ENCODE measurements at regions not wholly inside any gene's neighbourhood (a gene's known extent, or its start where the extent isn't known, plus 50 kb on each side); places are given as distances from the start of the nearest gene placed in this dataset.
A peak's percentile ranks its signal among the peaks of the same experiment; 100 is the strongest.
"Not testable (repeated sequence)": the region's sequence is repeated elsewhere in the genome, so short reads cannot be mapped to it uniquely, and the experiment has no call there.

DNA sequence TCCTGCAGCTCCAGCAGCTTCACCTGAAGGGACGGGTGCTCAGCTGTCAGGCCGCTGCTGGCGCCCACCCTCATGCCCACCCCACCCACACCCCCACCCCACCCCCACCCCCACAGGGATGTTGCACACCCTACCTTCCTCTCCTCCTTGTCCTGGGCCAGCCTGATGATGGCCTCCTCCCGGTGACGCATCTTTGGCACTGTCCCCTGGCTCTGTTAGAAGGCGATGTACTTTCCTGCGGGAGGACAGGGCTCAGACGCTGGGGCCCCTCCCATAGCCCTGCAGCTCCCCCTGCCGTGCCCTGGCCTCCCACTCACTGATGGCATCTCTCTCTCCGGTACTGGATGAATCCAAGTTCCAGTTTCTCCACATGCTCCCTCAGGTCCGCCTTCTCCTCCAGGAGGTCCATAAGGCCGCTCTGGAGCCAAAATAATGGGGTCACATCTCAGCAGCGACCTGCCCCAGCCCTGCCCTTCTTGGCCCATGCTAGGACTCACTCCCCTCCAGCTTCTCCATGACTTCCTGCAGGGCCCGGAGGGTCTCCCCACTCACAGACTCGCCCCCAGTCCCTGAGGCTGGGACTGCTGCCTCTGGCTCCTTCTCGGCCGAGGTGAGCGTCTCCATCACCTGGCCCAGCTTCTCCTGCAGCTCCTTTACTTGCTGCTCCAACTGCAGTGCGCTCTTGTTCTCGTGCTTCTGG, 55.2 kb downstream of the GOLGA8B start:
- DNase-seq (ENCODE audit: low spot score) = not testable (repeated sequence)

DNA sequence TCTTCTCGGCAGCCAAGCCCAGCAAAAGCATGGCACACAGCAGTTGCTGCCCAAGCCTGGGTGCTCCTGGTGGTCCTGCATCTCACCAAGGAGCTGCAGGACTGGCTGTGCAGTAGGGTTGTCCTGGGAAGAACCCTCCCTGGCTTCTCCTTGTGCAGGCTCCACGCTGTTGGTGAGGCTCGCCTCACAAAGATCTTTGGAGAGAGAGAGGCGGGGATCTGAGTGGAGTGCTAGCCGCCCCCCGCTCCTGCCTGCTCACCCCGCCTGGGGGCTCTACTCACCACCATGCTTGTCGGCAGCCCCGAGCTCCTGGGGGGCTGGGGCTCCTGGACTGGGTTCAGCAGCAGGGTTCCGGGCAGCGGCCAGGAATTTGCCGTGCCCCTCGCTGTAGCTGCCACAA, 55.8 kb downstream of the GOLGA8B start:
- not testable (repeated sequence) for DNase-seq (ENCODE audit: low spot score)

DNA sequence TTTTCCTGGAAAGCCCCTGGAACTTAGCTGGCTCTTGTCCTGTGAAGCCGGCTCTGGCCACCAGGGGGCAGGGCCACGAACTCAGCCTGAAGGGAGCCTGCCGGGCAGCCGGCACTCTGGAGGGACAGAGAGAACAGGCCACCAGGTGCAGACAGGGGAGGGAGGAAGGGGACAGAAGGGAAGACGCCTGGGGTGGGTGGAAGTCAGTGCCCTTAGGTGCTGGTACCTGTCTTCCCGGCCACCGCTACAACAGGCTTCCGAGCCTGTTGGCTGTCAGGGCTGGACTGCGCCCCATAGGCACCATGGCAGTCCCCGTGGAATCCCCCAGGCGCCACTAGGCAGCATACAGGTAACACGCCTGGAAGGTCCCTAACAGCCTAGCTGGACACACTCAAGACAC, 59.6 kb downstream of the GOLGA8B start:
- DNase-seq (ENCODE audit: low spot score) = not testable (repeated sequence)

DNA sequence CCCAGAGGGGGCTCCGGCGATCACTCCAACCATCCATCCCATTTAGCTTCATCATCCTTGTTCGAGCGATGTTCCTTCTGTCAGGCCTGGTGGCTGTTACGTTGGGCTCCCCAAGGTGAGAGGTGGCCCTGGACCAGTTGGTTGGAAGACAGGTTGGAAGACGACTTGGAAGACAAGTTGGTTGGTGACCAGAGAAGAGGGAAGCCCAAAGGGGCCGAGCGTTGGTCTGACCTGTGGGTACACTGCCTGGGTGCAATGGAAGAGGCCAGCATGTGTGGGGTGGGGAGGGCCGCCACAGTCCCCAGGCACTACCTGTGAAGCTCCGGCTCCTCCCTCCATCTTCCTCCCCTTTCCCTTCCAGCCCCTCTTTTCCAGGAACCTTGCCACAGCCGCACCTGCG, 60.9 kb downstream of the GOLGA8B start:
- DNase-seq (ENCODE audit: low spot score) = not testable (repeated sequence)

DNA sequence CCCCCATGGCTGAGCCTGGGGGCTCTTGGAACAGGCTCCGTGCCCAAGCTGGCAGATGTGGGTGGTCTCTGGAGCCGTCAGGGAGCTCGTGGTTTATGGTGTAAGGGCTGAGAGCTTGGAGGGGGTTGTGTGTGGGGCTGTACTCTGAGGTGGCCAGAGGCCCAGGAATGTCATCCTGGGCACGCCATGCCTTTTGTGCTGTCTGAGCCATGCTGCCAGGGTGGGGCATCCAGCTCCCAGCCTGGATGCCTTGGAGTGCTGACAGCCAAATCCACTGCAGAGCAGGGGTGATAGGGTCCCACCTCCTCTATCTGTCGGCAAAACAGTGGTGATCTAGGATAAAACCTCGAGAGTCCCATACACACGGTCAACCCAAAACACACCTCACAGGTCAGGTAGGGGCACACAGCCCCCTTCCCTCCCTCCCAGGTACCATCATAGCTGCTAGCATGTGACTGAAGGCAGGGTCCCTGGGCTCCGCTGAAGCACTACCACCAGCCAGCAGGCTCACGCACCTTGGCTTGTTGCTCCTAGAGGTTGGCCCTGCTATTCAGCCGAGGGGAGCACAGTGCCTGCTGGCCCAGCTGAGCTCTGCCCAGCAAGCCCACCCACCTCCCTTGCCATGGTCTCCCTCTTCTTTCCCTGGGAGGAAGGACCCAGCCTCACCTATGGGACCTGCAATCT, 61.5 kb downstream of the GOLGA8B start:
- not testable (repeated sequence) for DNase-seq (ENCODE audit: low spot score)

DNA sequence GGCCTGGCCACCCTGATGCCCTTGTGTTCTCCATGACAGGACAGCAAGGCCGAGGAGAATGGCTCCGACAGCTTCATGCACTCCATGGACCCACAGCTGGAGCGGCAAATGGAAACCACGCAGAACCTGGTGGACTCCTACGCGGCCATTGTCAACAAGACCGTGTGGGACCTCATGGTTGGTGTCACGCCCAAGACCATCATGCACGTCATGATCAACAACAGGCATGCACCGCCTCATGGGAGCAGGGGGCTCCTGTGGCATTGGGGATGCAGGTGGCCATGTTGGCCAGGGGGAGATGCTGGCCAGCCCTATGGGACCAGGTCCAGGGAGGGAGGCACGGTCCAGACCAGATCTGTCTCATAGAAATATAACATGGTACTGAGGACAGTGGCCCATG, 62.9 kb downstream of the GOLGA8B start:
- DNase-seq (ENCODE audit: low spot score) = no peak

DNA sequence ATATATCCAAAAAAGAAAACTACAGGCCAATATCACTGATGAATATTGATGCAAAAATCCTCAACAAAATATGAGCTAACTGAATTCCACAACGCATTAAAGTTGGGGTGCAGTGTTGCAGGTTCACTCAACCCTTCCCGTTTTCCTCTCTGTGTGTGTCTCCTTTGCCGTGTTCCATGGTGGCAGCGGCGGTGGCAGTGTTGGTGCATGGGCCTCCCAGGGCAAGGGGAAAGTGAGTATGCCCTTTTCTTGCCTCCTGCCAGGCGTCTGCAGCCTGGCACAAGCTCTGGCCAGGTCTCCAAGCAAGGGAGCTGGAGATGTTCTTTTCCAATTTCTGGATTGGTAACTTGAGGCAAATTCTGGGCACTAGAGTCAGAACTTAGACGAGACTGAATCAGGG, 63.4 kb downstream of the GOLGA8B start:
- not testable (repeated sequence) for DNase-seq (ENCODE audit: low spot score)

DNA sequence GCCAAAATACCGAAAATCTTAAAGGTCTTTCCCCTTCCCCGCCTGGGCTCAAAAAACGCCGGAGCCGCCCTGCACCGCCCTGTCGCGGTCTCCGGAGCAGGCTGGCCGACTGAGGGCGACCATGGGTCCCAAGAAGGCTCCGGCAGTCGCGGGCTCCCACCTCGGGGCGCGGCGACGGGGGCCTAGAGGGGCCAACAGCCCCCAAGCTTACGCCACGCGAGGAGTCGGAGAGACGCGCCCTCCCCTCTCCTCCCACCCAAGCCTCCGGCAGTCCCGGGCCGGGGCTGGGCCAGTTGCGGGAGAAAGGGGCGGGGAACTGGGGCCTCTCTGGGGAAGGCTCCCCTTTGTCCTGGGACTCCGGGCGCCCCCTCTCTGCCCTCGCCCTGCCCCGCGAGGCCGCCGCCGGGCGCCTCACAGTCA, 69.2 kb downstream of the GOLGA8B start:
- DNase-seq (ENCODE audit: low spot score) = peak; percentile 18

DNA sequence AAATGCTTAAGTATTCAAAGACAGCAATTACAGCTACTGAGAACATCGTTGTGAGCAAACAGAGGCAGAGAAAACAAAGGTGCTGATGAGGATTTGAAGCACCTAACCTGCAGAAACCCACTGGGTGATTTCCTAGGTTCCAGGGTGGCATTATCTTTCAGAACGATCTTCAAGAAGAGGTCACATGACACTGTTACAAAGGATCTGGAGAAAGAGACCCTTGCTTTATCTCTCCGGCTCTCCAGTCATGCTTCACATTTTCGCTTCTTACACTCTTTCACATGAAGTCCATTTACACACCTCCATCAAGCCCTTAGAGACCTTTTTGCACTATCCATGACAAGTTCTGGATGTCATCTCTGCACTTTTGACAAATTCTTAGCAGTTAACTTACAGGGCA, 70.8 kb downstream of the GOLGA8B start:
- no peak for DNase-seq (ENCODE audit: low spot score)

DNA sequence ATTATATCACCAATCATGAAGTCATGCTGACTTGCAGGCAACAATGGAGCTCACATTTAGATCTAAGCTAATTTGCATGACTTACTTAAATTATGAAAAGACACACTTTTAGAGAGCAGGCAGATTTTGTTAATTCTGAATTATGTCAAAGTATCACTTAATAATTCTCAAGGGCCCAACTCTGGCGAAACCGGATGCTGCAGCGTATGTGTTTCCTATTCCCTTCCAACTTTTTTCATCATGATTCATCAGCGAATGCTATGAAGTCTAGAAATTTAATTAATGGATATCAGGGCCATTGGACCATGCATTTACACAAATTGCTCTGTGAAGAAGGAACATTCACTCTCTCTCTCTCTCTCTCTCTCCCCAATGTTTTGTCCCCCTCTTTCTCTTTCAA, 63.5 kb upstream of the GOLGA8A start:
- DNase-seq (ENCODE audit: low spot score) = no peak

DNA sequence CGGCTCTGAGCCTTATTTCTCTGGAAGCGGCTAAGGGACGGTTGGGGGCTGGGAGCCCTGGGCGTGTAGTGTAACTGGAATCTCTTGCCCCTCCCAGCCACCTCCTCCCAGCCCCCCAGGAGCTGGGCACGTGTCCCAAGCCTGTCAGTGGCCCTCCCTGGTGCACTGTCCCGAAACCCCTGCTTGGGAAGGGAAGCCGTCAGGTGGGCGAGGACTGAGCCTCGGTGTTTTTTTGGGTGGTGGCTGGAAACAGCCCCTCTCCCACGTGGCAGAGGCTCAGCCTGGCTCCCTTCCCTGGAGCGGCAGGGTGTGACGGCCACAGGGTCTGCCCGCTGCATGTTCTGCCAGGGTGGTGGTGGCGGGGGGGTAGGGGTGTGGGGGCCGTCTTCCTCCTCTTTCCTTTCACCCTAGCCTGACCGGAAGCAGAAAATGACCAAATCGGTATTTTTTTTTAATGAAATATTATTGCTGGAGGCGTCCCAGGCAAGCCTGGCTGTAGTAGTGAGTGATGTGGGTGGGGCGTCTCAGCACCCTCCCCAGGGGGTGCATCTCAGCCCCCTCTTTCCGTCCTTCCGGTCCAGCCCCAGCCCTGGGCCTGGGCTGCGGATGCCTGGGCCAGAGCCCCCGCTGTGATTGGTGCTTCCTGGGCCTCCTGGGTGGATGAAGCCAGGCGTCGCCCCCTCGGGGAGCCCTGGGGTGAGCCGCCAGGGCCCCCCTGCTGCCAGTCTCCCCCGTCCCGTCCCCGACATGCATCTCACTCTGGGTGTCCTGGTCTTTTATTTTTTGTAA, 58.8 kb upstream of the GOLGA8A start:
- DNase-seq (ENCODE audit: low spot score) = no peak

DNA sequence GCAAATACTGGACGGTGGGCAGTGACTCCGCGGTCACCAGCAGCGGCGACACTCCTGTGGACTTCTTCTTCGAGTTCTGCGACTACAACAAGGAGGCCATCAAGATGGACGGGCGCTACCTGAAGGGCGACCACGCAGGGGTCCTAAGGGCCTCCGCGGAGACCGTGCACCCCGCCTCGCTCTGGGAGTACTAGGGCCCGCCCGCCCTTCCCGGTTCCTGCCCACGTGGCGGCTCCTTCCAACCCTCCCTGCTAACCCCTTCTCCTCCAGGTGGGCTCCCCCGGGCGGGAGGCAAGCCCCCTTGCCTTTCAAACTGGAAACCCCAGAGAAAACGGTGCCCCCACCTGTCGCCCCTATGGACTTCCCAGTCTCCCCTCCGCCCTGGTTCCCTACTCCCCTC, 58.1 kb upstream of the GOLGA8A start:
- DNase-seq (ENCODE audit: low spot score) = not testable (repeated sequence)

DNA sequence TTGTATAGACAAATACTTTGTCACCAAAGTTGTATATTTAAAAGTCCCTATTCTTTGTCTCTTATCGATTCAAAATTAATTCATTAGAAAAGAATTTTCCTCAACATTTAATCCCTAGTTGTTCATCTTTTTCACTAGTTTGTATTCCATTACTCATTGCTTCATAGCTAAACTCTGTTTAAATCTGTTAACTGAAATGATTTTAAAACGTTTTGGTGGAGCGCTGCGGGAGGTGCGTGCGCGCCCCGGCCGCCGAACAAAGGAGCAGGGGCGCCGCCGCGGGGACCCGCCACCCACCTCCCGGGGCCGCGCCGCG, 56.4 kb upstream of the GOLGA8A start:
- no peak for DNase-seq (ENCODE audit: low spot score)

DNA sequence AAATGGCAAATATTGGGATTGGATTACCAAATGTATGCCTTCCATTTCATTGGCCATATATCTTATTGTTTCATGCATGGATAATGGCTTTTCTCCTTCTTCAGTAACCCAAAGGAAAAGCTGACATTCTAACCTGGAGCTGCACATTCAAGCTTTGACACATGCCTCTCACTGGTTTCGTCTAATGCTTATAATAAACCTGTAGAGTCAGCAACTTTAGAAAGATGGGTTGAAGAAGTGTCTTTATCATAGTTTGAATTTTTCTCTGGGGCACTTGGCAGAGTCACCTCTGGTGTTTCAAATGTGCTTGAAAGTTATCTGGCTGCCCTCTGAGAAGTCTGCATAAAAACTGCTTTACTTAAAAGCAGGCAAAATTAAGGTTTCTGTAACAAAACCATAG, 55.4 kb upstream of the GOLGA8A start:
- DNase-seq (ENCODE audit: low spot score) = no peak

DNA sequence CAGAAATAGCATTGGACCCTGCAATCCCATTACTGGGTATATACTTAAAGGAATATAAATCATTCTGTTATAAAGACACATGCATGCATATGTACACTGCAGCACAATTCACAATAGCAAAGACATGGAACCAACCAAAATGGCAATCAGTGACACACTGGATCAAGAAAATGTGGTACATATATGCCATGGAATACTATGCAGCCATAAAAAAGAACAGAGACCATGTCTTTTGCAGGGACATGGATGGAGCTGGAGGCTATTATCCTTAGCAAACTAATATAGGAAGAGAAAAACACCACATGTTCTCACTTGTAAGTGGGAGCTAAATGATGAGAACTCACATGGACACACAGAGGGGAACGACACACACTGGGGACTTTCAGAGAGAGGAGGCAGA, 53.9 kb upstream of the GOLGA8A start:
- not testable (repeated sequence) for DNase-seq (ENCODE audit: low spot score)

DNA sequence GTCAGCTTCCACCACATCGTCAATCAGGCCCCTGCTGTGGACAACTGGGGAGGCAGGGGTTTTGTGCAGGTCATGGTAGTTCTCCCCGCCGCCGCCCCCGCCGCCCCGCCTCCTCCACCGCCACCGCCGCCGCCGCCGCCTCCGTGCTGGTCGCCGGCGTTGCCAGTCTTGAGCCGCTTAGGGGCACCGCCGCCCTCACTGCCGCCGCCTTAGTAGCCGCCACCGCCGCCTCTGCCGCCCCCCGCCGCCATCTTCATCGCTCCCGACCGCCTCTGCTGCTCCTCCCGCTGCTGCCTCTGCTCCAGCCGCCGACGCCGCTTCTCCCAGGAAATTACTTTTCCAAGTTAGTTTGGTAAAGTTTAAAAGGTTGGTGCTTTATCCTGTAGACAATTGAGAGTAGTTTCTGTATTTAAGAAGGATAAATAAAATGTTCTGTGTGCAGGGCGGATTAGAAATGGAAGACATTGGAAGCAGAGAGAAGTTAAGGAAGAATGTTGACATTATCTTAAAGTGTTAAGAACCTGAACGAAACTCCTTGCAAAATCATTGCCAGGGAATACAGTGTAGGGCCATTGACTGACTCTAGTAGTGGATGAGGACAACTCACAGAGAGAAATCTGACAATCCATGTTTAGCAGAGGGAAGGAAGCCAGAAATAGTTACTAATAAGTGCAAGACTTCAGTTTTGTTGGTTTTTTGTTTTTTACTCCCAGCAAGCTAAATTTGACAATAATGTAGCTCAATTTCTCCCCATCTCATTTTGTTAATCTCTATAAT, 53.0 kb upstream of the GOLGA8A start:
- DNase-seq (ENCODE audit: low spot score) = no peak

DNA sequence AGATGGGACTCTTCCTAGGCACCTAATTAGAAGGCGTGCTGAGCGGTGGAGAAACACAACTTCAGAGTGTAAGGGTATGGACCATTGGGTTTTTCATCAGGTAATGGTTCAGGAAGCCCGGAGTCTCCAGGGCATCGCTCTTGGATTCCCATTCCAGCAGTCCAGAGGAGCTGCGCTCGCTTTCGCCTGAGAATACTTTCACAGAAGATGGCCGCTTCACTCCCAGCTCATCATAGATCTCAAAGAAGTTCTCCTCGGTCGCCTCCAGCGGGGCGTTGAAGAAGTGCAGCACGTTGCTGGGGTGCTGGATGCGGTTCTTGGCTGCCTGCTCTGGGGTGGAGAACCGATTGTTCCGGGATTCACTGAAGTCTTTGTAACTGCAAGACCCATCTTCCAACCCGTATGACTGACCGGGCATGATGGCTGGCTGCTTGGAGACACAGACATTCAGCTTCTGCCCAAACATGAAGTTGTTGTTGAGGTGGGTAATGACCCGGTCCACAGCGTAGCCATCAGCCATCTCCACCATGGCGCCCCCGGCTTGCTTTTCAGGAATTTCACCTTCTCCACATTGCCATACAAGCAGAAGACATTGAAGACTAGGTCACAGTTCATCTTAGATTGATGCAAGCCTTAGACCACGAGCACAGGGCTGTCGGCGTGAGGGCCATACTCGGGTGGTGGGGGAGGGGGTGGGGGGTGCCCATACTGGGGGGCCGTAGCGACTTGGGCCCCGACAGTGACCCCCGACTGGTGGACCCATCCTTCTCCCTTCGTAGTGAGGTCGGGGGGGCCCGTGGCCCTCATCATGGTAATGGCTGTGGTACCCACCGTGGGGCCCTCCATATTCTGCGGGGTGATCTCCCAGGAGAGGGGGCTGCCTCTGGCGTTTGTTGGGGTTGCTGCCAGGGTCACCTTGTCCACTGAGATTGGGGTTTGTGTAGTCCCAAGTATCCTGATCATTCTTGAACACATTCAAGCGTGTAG, 51.7 kb upstream of the GOLGA8A start:
- DNase-seq (ENCODE audit: low spot score) = peak; percentile 29
